ENCODE measurements at regions not wholly inside any gene's neighbourhood (a gene's known extent, or its start where the extent isn't known, plus 50 kb on each side); places are given as distances from the start of the nearest gene placed in this dataset.
A peak's percentile ranks its signal among the peaks of the same experiment; 100 is the strongest.

DNA sequence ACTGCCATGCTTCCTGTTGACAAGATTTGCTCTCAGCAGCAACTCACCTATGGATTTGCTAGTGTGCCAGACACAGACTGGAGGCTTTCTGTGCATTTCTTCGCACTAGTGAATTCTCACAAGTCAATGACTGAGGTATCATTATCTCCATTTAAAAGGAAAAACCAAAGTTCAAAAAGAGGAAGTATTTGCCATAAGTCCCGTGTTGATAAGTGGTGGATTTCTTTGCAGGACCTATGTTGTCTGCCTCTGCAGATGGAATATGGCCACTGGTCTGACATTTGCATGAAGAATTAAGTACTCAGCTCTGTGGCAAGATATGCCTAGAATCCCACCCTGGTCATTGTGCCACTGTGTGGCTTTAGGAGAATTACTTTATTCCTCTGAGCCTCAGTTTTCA lies 299.6 kb downstream of the PAX3 start:
- Histone ChIP-seq H2AFZ (replicated peaks; ENCODE audit: low read length, poor library complexity) (no peak overlapping the region), H3K9me3 (ENCODE audit: control insufficient read depth, insufficient read depth, low read length) (no peaks in the 10 kb centered on the region), H4K5ac (ENCODE audit: low read depth, low read length) (no peak overlapping the region), H3K27me3 (ENCODE audit: control insufficient read depth, insufficient read depth, low read length) (no peaks in the 10 kb centered on the region; the same call in 1 of the 2 replicates), H2BK15ac (ENCODE audit: low read depth, low read length) (no peak overlapping the region), H3K79me1 (ENCODE audit: low read depth in 1 of 2, low read length in 2 of 2) (no peaks in the 10 kb centered on the region), H3K18ac (ENCODE audit: low read depth, low read length) (peak overlapping the region; percentile 27; the same call in 1 of the 2 replicates), H3K56ac (ENCODE audit: extremely low read depth, insufficient read depth, low read length) (no peak overlapping the region), H3K4me3 (ENCODE audit: insufficient read depth, low read depth, low read length) (no peak overlapping the region), H3K4me2 (ENCODE audit: low read depth, low read length) (no peak overlapping the region; the same call in 1 of the 2 replicates), H2AK9ac (replicated peaks; ENCODE audit: low read depth, low read length, poor library complexity) (no peak overlapping the region), H3K9ac (ENCODE audit: low read depth, low read length) (no peak overlapping the region), H2BK20ac (ENCODE audit: low read depth, low read length) (no peak overlapping the region; the same call in 1 of the 2 replicates), H3K36me3 (ENCODE audit: control insufficient read depth, insufficient read depth, low read length) (no peaks in the 10 kb centered on the region), H3K4me1 (ENCODE audit: control insufficient read depth, insufficient read depth, low read length) (peaks cover 3% of the 10 kb centered on the region), H2AK5ac (ENCODE audit: low read depth, low read length) (no peak overlapping the region), H3K4ac (ENCODE audit: low read depth, low read length) (no peak overlapping the region), H4K20me1 (ENCODE audit: insufficient read depth, low read length) (peaks cover 5% of the 10 kb centered on the region; the same call in 1 of the 2 replicates), H3K9me1 (ENCODE audit: insufficient read depth, low read length) (peaks cover 8% of the 10 kb centered on the region; the same call in 1 of the 2 replicates), H4K91ac (ENCODE audit: insufficient read depth, low read depth, low read length) (no peak overlapping the region), H3K23ac (ENCODE audit: low read depth, low read length) (no peak overlapping the region), H2BK5ac (ENCODE audit: low read depth, low read length, poor library complexity, severe bottlenecking) (no peak overlapping the region), H2BK120ac (ENCODE audit: low read depth, low read length) (no peak overlapping the region), H4K8ac (ENCODE audit: low read depth in 2 of 2, low read length in 2 of 2) (no peak overlapping the region), H3K14ac (replicated peaks; ENCODE audit: low read depth, low read length) (no peak overlapping the region), H3K27ac (ENCODE audit: insufficient read depth, low read length) (no peak overlapping the region)
- no peak for DNase-seq
- intact Hi-C loops (cut with micrococcal nuclease) (no loop called here), dilution Hi-C loops (cut with HindIII; ENCODE audit: low sequenced_read_pairs, unreplicated experiment) (no loop called here), in situ Hi-C loops (cut with MboI; ENCODE audit: low sequenced_read_pairs) (no loop called here)
- ChIA-PET CTCF (no interaction called here), POLR2A (ENCODE audit: unreplicated experiment) (no interaction called here)
- TF ChIP-seq ELK1 (IDR thresholded peaks at IDR 0.05; ENCODE audit: borderline replicate concordance, low read depth, low read length) (no peak), RCOR1 (IDR thresholded peaks at IDR 0.05; ENCODE audit: insufficient replicate concordance, low read length) (no peak), MXI1 (IDR thresholded peaks at IDR 0.05; ENCODE audit: borderline replicate concordance, low read depth, low read length) (no peak), CHD1 (IDR thresholded peaks at IDR 0.05; ENCODE audit: low read depth, low read length) (no peak), CEBPB (IDR thresholded peaks at IDR 0.05; ENCODE audit: low read depth, low read length) (no peak), NFE2L2 (IDR thresholded peaks at IDR 0.05; ENCODE audit: low read depth, low read length) (no peak), CTCF (conservative IDR thresholded peaks at IDR 0.05; ENCODE audit: low read depth, low read length) (no peak), RAD21 (IDR thresholded peaks at IDR 0.05; ENCODE audit: low read length) (no peak), BHLHE40 (IDR thresholded peaks at IDR 0.05; ENCODE audit: low read depth, low read length) (no peak), FOS (IDR thresholded peaks at IDR 0.05; ENCODE audit: low read depth, low read length) (no peak), POLR2A (IDR thresholded peaks at IDR 0.05; ENCODE audit: low read depth, low read length) (no peak), MAZ (IDR thresholded peaks at IDR 0.05; ENCODE audit: borderline replicate concordance, low read depth, low read length) (no peak), MAFK (IDR thresholded peaks at IDR 0.05; ENCODE audit: low read depth, low read length) (no peak), RFX5 (IDR thresholded peaks at IDR 0.05; ENCODE audit: low read depth, low read length) (no peak), SMC3 (IDR thresholded peaks at IDR 0.05; ENCODE audit: low read depth, low read length) (no peak)
- TF ChIP-seq, protein P1, sequence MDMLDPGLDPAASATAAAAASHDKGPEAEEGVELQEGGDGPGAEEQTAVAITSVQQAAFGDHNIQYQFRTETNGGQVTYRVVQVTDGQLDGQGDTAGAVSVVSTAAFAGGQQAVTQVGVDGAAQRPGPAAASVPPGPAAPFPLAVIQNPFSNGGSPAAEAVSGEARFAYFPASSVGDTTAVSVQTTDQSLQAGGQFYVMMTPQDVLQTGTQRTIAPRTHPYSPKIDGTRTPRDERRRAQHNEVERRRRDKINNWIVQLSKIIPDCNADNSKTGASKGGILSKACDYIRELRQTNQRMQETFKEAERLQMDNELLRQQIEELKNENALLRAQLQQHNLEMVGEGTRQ (IDR thresholded peaks at IDR 0.05; ENCODE audit: low read depth, low read length) = no peak
- ATAC-seq (ENCODE audit: low read depth) = no peak
- WGBS, 2 experiments (ENCODE audit: extremely low coverage in 2 of 2, insufficient read length in 1 of 2) = no CpG with 5 or more reads among the region's 2 CpGs
- BruUV-seq (replicated peaks) = no TSS peak
